ENCODE measurements at regions not wholly inside any gene's neighbourhood (a gene's known extent, or its start where the extent isn't known, plus 50 kb on each side); places are given as distances from the start of the nearest gene placed in this dataset.

GRCh38 chr20:56173438-56173837 lies 75.1 kb upstream of the MC3R start:
- no peak for DNase-seq (ENCODE audit: low spot score)
- FAIRE-seq = no peak

DNA sequence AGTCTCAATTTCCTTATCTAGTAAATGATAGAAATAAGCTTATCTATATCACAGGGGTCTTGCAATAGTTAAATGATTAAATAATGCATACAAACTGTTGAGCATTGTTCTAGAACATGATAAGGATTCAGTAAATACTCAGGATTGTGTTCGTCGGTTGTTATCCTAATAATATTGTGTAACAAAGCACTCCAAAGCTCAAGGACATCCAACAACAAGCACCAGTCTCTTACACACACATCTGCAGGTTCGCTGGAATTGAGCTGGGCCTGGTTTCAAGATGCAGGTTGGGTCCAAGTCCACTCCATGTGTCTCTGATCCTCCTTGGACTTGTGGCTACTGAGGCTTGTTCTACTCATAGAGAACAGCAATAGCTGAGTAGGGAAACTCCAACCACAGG lies 74.1 kb upstream of the MC3R start:
- no peak for DNase-seq (ENCODE audit: low spot score)
- no peak for FAIRE-seq

DNA sequence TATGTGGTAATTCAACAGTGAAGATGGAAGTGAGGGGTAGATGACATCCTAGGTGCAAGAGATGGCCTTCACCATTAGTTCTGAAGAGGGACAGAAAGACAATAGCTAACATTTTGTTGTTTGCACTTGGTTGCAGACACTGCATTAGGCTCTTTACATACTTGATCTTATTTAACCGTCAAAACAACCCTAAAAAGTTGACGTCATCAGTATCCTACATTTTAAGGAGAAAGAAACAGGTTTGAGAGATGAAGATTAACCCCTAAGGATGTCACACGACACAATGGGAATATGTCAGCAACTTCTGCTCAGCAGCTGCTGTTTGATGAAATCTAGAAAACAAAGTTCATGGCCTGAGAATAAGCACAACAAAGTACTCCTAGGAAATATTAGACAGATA lies 72.6 kb upstream of the MC3R start:
- no peak for FAIRE-seq
- DNase-seq (ENCODE audit: low spot score) = no peak

GRCh38 chr20:56178219-56178618 lies 70.3 kb upstream of the MC3R start:
- no peak for FAIRE-seq
- DNase-seq (ENCODE audit: low spot score) = no peak

- no peak for FAIRE-seq
- DNase-seq (ENCODE audit: low spot score) = no peak
Measured at GRCh38 chr20:56179051-56179450, 69.5 kb upstream of the MC3R start.

DNA sequence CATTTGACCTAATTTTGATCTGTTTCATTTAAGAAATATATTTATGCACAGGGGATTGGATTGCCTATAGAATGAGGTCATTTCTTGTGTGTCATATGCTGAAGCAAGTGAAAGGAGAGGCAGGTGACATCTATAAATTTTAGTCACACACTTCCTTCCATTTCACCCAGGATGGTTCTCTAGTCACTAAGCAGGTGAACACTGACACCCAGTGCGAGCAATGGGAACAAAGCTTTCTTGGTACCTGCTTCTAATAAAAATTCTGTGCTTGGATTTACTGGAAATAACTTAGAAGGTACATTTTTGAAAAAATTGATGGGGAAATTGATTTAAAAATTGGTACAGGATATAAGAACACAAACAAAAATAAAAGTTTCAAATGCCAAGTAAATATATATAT lies 66.9 kb upstream of the MC3R start:
- FAIRE-seq (no peak), DNase-seq (ENCODE audit: low spot score) (peak; percentile 32)

DNA sequence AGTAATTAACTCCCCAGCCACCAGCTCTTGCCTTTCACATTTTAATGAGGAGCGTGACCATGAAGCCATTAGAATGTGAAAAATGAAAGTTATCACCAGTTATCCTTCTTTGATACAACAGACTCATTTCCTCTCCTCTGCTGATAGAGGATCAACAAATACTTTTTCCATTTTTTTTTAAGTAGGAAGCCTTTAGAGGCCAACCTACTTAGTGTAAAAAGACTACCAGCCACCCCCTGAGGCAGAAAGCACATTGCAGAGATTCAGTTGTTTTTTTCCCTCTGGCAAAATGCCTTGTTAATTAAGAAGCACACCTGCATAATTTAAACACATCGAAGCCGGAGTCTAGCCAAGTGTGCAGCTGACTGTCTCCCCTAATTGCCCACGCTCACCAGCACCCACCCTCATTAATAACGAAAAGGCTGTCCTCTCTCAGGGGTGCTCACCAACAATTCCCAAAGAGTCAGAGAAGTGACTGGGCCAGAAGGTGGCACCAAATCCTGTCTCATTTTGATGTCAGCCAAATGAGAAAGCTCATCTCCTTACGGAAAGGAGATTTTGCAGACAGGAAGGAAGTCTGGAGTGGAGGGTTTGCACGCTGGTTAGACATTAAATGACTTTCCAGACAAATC lies 60.9 kb upstream of the MC3R start:
- DNase-seq (ENCODE audit: low spot score) = peak; percentile 73
- no peak for FAIRE-seq

- DNase-seq (ENCODE audit: low spot score) (no peak), FAIRE-seq (no peak)
Measured at GRCh38 chr20:56194042-56194441, 54.5 kb upstream of the MC3R start.

DNA sequence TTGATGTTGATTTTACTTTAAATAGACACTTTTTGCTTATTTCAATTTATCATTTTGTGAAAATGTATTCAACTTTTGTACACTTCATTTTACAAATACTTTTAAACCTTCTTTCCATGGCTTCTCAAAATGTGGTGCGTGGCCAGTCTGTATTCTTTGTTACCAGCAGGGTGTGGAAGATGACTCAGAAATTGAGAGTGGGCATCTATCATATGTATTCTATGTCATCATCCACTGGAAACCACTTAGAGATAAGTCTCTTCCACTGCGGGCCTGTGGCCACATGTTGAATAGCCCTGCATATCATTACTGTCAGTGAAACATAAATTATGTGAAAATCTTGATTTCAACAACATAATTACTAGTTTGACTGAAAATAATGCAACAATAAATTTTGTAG lies 52.6 kb upstream of the MC3R start:
- DNase-seq (ENCODE audit: low spot score) = no peak
- no peak for FAIRE-seq

Measured in urothelium cell line (cell line).